ENCODE measurements at regions not wholly inside any gene's neighbourhood (a gene's known extent, or its start where the extent isn't known, plus 50 kb on each side); places are given as distances from the start of the nearest gene placed in this dataset.

- TF ChIP-seq SIN3A (IDR thresholded peaks at IDR 0.05; ENCODE audit: borderline replicate concordance, insufficient read depth, low read length) (no peak), FOXP2 (optimal IDR thresholded peaks at IDR 0.05; ENCODE audit: borderline replicate concordance, extremely low read depth, extremely low read length, insufficient read depth) (no peak), REST (IDR thresholded peaks at IDR 0.05; ENCODE audit: insufficient read depth in 1 of 2, low read depth in 2 of 2, low read length in 2 of 2) (no peak), TAF1 (IDR thresholded peaks at IDR 0.05; ENCODE audit: borderline replicate concordance, insufficient read depth, low read length) (no peak), POLR2AphosphoS5 (IDR thresholded peaks at IDR 0.05; ENCODE audit: low read depth, low read length) (no peak)
Observed at GRCh38 chr2:117378653-117379052, 435.8 kb upstream of the DDX18 start.

- no peak for TF ChIP-seq FOXP2 (optimal IDR thresholded peaks at IDR 0.05; ENCODE audit: borderline replicate concordance, extremely low read depth, extremely low read length, insufficient read depth)
Observed at GRCh38 chr2:117379928-117380327, 434.6 kb upstream of the DDX18 start.

GRCh38 chr2:117396161-117396560, 418.3 kb upstream of the DDX18 start:
- no peak for TF ChIP-seq SIN3A (IDR thresholded peaks at IDR 0.05; ENCODE audit: borderline replicate concordance, insufficient read depth, low read length)
- TF ChIP-seq TAF1 (IDR thresholded peaks at IDR 0.05; ENCODE audit: borderline replicate concordance, insufficient read depth, low read length), result no peak
- TF ChIP-seq POLR2AphosphoS5 (IDR thresholded peaks at IDR 0.05; ENCODE audit: low read depth, low read length), result no peak
- TF ChIP-seq FOXP2 (optimal IDR thresholded peaks at IDR 0.05; ENCODE audit: borderline replicate concordance, extremely low read depth, extremely low read length, insufficient read depth), result no peak
- no peak for TF ChIP-seq REST (IDR thresholded peaks at IDR 0.05; ENCODE audit: insufficient read depth in 1 of 2, low read depth in 2 of 2, low read length in 2 of 2)

- TF ChIP-seq POLR2AphosphoS5 (IDR thresholded peaks at IDR 0.05; ENCODE audit: low read depth, low read length) (no peak), SIN3A (IDR thresholded peaks at IDR 0.05; ENCODE audit: borderline replicate concordance, insufficient read depth, low read length) (no peak), TAF1 (IDR thresholded peaks at IDR 0.05; ENCODE audit: borderline replicate concordance, insufficient read depth, low read length) (no peak), REST (IDR thresholded peaks at IDR 0.05; ENCODE audit: insufficient read depth in 1 of 2, low read depth in 2 of 2, low read length in 2 of 2) (no peak), FOXP2 (optimal IDR thresholded peaks at IDR 0.05; ENCODE audit: borderline replicate concordance, extremely low read depth, extremely low read length, insufficient read depth) (no peak)
Observed at GRCh38 chr2:117401582-117401981, 412.9 kb upstream of the DDX18 start.

GRCh38 chr2:117406443-117406842, 408.0 kb upstream of the DDX18 start:
- TF ChIP-seq SIN3A (IDR thresholded peaks at IDR 0.05; ENCODE audit: borderline replicate concordance, insufficient read depth, low read length), result no peak
- TF ChIP-seq TAF1 (IDR thresholded peaks at IDR 0.05; ENCODE audit: borderline replicate concordance, insufficient read depth, low read length), result no peak
- TF ChIP-seq POLR2AphosphoS5 (IDR thresholded peaks at IDR 0.05; ENCODE audit: low read depth, low read length), result no peak
- no peak for TF ChIP-seq REST (IDR thresholded peaks at IDR 0.05; ENCODE audit: insufficient read depth in 1 of 2, low read depth in 2 of 2, low read length in 2 of 2)
- no peak for TF ChIP-seq FOXP2 (optimal IDR thresholded peaks at IDR 0.05; ENCODE audit: borderline replicate concordance, extremely low read depth, extremely low read length, insufficient read depth)

Data from PFSK-1 (cell line).